ENCODE measurements at regions not wholly inside any gene's neighbourhood (a gene's known extent, or its start where the extent isn't known, plus 50 kb on each side); places are given as distances from the start of the nearest gene placed in this dataset.

DNA sequence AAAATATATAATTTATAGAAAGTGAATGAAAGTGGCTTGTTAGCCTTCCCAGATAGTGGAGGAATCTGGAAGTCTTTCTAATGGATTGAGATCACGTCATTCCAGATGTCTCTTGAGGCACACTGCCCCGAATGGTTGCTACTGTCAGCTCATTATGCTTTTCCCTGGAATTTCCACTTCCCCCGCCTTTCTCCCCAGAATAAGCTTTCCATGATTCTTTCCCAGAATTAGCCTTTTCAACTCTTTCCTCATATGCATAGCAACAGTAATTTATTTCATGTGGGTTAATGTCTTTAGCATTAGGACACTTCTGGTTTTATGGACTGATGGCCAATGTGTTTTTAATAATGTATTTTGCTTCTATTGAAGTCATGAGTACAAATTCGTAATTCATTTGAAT, 81.5 kb downstream of the PALM2AKAP2 start:
- no peaks in the 10 kb centered on the region for H3K9me3 ChIP-seq (ENCODE audit: insufficient read depth, low read depth, low read length)
- no peaks in the 10 kb centered on the region for H3K36me3 ChIP-seq (ENCODE audit: insufficient read depth, low read length)
- no peak overlapping the region for H3K27ac ChIP-seq (ENCODE audit: low read depth, low read length)
- H3K4me1 ChIP-seq (ENCODE audit: insufficient read depth, low read length): 0 out of 2 replicates have a peak, but pooled peaks cover under 1% of the 10 kb centered on the region
- H3K27me3 ChIP-seq (ENCODE audit: insufficient read depth, low read length): no peaks in the 10 kb centered on the region
- no peak overlapping the region for H3K9ac ChIP-seq (ENCODE audit: low read depth, low read length)
- WGBS: 64% methylated on average over 4 of the region's 4 CpGs
- H3K4me3 ChIP-seq (ENCODE audit: low read length): no peak overlapping the region

DNA sequence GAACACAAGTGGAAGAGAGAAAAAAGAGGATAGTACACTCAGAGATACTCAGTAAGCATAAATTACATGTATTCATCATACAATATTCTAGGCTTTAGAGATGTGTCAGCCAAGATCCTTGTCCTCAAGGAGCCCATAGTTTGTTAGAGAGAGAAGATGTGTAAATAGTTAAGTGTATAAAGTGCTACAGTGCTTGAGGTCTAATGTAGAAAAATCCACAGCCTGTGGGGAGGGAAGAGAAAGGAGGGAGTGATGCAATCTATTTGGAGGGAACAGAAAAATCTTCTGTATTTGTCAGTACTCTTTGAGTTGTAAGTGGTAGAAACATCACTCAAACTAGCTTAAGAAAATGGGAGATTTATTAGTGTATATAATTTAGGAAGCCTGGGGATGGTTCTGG, 81.9 kb downstream of the PALM2AKAP2 start:
- H3K9me3 ChIP-seq (ENCODE audit: insufficient read depth, low read depth, low read length): no peaks in the 10 kb centered on the region
- H3K9ac ChIP-seq (ENCODE audit: low read depth, low read length): no peak overlapping the region

DNA sequence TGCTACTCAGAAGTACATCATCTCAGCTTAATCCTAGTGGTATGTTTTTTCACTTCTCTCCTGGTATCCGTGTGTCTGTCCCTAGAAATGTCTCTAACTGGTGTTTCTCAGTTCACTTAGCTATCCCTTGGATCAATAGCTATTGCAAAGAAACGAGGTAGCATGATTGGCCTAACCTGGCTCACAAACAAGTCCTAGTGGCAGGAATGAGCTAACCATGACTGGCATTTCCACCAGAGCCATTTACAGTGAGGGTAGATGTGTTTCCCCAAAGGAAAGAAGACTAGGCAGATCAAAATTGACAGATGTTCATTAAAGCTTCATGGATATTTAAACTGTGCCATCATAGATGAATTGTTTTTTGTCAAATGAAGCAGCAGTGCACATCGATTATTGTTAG, 82.5 kb downstream of the PALM2AKAP2 start:
- no peaks in the 10 kb centered on the region for H3K36me3 ChIP-seq (ENCODE audit: insufficient read depth, low read length)
- no peaks in the 10 kb centered on the region for H3K9me3 ChIP-seq (ENCODE audit: insufficient read depth, low read depth, low read length)
- no peak overlapping the region for H3K4me3 ChIP-seq (ENCODE audit: low read length)
- 91% methylated on average over 3 of the region's 3 CpGs for WGBS
- H3K27me3 ChIP-seq (ENCODE audit: insufficient read depth, low read length): no peaks in the 10 kb centered on the region
- no peaks in the 10 kb centered on the region for H3K4me1 ChIP-seq (ENCODE audit: insufficient read depth, low read length)
- H3K9ac ChIP-seq (ENCODE audit: low read depth, low read length): no peak overlapping the region
- no peak overlapping the region for H3K27ac ChIP-seq (ENCODE audit: low read depth, low read length)

More for the DNA sequence above, 81.9 kb downstream of the PALM2AKAP2 start:
- H3K27me3 ChIP-seq (ENCODE audit: insufficient read depth, low read length): no peaks in the 10 kb centered on the region
- no peaks in the 10 kb centered on the region for H3K36me3 ChIP-seq (ENCODE audit: insufficient read depth, low read length)
- no peak overlapping the region for H3K27ac ChIP-seq (ENCODE audit: low read depth, low read length)
- H3K4me1 ChIP-seq (ENCODE audit: insufficient read depth, low read length): no peaks in the 10 kb centered on the region
- H3K4me3 ChIP-seq (ENCODE audit: low read length): no peak overlapping the region

DNA sequence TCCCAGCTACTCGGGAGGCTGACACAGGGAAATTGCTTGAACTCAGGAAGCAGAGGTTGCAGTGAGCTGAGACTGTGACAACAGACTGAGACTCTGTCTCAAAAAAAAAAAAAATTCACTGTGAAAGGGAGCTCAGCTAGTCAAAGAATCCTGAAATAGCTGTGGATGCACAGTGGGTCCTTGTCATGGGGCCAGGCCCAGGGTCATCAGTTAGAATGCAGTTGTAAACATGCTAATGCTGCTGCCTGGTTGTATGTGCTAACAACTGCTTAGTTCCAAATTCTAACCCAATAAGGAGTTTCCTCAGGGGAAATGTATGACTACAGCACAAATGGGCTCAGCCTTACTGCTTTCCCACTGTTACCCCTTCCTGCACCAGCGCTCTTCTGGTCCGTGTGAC, 84.0 kb downstream of the PALM2AKAP2 start:
- no peak overlapping the region for H3K27ac ChIP-seq (ENCODE audit: low read depth, low read length)
- WGBS: 89% methylated on average over 3 of the region's 3 CpGs
- H3K9ac ChIP-seq (ENCODE audit: low read depth, low read length): no peak overlapping the region
- H3K36me3 ChIP-seq (ENCODE audit: insufficient read depth, low read length): no peaks in the 10 kb centered on the region
- H3K27me3 ChIP-seq (ENCODE audit: insufficient read depth, low read length): no peaks in the 10 kb centered on the region
- no peaks in the 10 kb centered on the region for H3K9me3 ChIP-seq (ENCODE audit: insufficient read depth, low read depth, low read length)
- peaks cover 3% of the 10 kb centered on the region; the same call in 1 of the 2 replicates for H3K4me1 ChIP-seq (ENCODE audit: insufficient read depth, low read length)
- H3K4me3 ChIP-seq (ENCODE audit: low read length): no peak overlapping the region

DNA sequence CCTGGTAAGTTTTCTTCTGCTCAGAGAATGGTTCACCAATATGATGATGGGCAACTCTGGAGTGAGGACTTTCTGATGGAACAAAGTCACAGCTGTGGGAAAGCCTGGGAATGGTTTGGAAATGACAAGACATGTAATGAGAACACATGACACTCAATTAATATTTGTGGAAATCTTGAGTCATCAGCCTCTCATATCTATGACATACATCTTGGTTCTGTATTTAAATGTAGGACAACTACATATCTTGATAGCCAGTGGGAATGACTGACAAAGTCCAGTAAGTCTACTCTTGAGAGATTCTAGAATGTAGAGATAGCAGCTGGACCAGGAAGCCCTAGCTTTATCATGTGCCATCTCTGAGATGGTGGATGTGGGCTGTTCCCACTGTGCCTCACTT, 85.5 kb downstream of the PALM2AKAP2 start:
- H3K9me3 ChIP-seq (ENCODE audit: insufficient read depth, low read depth, low read length): no peaks in the 10 kb centered on the region
- no peaks in the 10 kb centered on the region for H3K27me3 ChIP-seq (ENCODE audit: insufficient read depth, low read length)
- H3K27ac ChIP-seq (ENCODE audit: low read depth, low read length): no peak overlapping the region
- no peaks in the 10 kb centered on the region for H3K36me3 ChIP-seq (ENCODE audit: insufficient read depth, low read length)
- H3K4me3 ChIP-seq (ENCODE audit: low read length): no peak overlapping the region
- H3K9ac ChIP-seq (ENCODE audit: low read depth, low read length): no peak overlapping the region
- peaks cover 3% of the 10 kb centered on the region; the same call in 1 of the 2 replicates for H3K4me1 ChIP-seq (ENCODE audit: insufficient read depth, low read length)

DNA sequence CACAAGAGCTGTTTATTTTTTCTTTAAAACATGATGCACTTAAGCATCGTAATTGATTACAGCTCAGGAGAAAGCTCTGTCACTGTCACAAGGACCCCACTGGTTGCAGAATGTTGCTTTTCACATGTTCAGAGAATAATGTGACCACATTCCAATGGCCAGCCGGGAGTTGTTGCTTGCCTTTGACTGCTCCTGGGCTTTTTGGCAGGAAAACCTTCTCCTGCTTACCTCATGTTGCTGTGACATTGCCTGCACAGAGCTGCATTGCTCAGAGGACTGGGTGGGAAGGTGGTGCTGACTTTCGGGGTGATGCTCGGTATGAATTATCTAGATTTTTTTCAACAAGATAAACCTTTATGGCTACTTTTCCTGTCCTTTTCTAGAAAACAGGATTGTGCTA, 88.2 kb downstream of the PALM2AKAP2 start:
- Histone ChIP-seq H3K9ac (ENCODE audit: low read depth, low read length) (no peak overlapping the region), H3K36me3 (ENCODE audit: insufficient read depth, low read length) (no peaks in the 10 kb centered on the region), H3K9me3 (ENCODE audit: insufficient read depth, low read depth, low read length) (no peaks in the 10 kb centered on the region), H3K4me1 (ENCODE audit: insufficient read depth, low read length) (peaks cover 3% of the 10 kb centered on the region; the same call in 1 of the 2 replicates), H3K4me3 (ENCODE audit: low read length) (no peak overlapping the region), H3K27me3 (ENCODE audit: insufficient read depth, low read length) (no peaks in the 10 kb centered on the region), H3K27ac (ENCODE audit: low read depth, low read length) (no peak overlapping the region)
- WGBS: 83% methylated on average over 4 of the region's 4 CpGs

DNA sequence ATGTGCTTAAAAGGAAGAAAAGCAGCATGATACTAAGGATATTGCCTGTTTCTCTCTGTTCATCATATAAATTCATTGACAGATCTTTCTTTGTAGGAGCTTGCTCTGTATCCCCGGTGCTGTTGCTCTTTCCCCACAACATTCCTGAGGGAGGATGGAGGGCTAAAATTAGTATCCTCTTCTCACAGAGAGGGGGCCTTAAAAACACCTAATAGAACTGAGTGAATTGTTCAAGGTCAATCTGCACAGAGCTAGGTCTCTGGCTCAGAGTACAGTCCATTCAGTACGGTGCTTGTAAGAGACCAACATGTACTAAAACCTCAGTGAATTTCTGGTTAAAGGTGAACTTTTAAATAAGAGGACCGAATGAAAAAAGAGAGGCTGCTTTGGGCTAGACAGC, 88.7 kb downstream of the PALM2AKAP2 start:
- 90% methylated on average over 3 of the region's 3 CpGs for WGBS
- Histone ChIP-seq H3K4me1 (ENCODE audit: insufficient read depth, low read length) (peaks cover 3% of the 10 kb centered on the region; the same call in 1 of the 2 replicates), H3K9me3 (ENCODE audit: insufficient read depth, low read depth, low read length) (no peaks in the 10 kb centered on the region), H3K9ac (ENCODE audit: low read depth, low read length) (no peak overlapping the region), H3K4me3 (ENCODE audit: low read length) (no peak overlapping the region), H3K27me3 (ENCODE audit: insufficient read depth, low read length) (no peaks in the 10 kb centered on the region), H3K36me3 (ENCODE audit: insufficient read depth, low read length) (no peaks in the 10 kb centered on the region), H3K27ac (ENCODE audit: low read depth, low read length) (no peak overlapping the region)

DNA sequence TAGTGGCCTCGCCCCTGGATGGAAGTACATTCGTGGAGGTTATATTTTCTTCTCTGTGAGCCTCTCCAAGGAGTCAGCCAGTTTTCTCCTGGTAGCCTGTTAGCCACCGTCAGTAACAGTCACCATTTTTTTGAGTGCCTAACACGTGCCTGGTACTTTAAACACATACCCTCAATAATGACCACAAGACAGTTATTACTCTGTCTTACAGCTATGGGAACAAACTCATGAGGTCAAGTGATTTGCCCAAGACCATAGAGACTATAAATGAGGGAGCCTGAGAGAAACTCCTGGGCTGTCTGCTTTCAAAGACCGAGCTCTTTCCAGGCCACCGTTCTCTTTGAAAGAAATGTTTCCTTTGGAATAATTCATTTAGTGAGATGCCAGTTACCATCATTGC, 90.4 kb downstream of the PALM2AKAP2 start:
- Histone ChIP-seq H3K36me3 (ENCODE audit: insufficient read depth, low read length) (no peaks in the 10 kb centered on the region), H3K4me1 (ENCODE audit: insufficient read depth, low read length) (peaks cover 3% of the 10 kb centered on the region; the same call in 1 of the 2 replicates), H3K4me3 (ENCODE audit: low read length) (no peak overlapping the region), H3K27ac (ENCODE audit: low read depth, low read length) (no peak overlapping the region), H3K27me3 (ENCODE audit: insufficient read depth, low read length) (no peaks in the 10 kb centered on the region), H3K9ac (ENCODE audit: low read depth, low read length) (no peak overlapping the region), H3K9me3 (ENCODE audit: insufficient read depth, low read depth, low read length) (no peaks in the 10 kb centered on the region)
- 79% methylated on average over 6 of the region's 6 CpGs for WGBS

DNA sequence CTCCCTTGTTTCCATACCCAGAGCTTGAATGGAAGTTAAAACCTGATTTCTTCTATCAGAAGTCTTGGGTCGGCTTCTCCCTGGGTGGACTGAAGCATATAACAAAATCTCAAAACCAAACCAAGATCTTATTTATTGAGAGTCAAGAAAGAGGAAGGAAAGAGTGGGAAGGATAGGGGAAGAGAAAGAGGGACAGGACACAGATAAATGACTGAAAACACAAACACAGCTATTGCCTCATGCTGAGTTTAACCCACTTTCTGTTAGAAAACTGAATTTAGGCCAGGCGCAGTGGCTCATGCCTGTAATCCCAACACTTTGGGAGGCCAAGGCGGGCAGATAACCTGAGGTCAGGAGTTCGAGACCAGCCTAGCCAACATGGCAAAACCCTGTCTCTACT, 92.9 kb downstream of the PALM2AKAP2 start:
- H3K4me3 ChIP-seq (ENCODE audit: low read length): no peak overlapping the region
- no peak overlapping the region for H3K9ac ChIP-seq (ENCODE audit: low read depth, low read length)
- peaks cover 3% of the 10 kb centered on the region; the same call in 1 of the 2 replicates for H3K4me1 ChIP-seq (ENCODE audit: insufficient read depth, low read length)
- H3K9me3 ChIP-seq (ENCODE audit: insufficient read depth, low read depth, low read length): no peaks in the 10 kb centered on the region
- 93% methylated on average over 3 of the region's 4 CpGs for WGBS
- no peak overlapping the region for H3K27ac ChIP-seq (ENCODE audit: low read depth, low read length)
- H3K27me3 ChIP-seq (ENCODE audit: insufficient read depth, low read length): no peaks in the 10 kb centered on the region
- H3K36me3 ChIP-seq (ENCODE audit: insufficient read depth, low read length): no peaks in the 10 kb centered on the region

DNA sequence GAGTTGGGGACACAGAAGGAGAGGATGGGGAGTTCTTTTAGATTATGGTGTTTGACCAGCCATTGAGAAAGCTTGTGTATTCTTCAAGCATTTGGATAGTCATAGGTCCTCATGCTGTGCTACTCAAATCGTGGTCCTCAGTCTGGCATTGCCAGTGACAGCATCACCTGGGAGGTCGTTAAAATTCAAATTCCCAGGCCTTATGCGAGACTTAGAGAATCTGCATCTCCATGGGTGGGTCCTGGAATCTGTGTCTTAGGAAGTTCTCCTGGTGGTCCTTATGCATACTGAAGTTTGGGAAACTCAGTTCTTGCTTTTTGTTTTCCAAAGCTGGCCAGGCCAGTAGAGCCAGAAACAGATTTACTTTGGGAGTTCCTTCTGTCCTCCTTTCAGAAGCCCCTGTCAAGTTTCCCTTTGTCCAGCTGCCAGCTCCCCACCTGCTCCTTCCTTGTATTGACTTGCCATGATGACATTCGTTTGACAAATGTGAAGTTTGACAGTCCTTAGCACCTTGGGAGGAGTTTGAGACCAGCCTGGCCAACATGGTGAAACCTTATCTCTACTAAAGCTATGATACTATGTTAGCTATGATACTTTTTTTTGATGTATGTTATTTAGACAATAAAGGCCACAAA, 95.6 kb downstream of the PALM2AKAP2 start:
- Histone ChIP-seq H3K4me3 (ENCODE audit: low read length) (no peak overlapping the region), H3K27me3 (ENCODE audit: insufficient read depth, low read length) (no peaks in the 10 kb centered on the region), H3K9me3 (ENCODE audit: insufficient read depth, low read depth, low read length) (no peaks in the 10 kb centered on the region), H3K9ac (ENCODE audit: low read depth, low read length) (no peak overlapping the region), H3K36me3 (ENCODE audit: insufficient read depth, low read length) (no peaks in the 10 kb centered on the region), H3K27ac (ENCODE audit: low read depth, low read length) (no peak overlapping the region), H3K4me1 (ENCODE audit: insufficient read depth, low read length) (no peaks in the 10 kb centered on the region)
- WGBS: 76% methylated on average over 4 of the region's 4 CpGs

DNA sequence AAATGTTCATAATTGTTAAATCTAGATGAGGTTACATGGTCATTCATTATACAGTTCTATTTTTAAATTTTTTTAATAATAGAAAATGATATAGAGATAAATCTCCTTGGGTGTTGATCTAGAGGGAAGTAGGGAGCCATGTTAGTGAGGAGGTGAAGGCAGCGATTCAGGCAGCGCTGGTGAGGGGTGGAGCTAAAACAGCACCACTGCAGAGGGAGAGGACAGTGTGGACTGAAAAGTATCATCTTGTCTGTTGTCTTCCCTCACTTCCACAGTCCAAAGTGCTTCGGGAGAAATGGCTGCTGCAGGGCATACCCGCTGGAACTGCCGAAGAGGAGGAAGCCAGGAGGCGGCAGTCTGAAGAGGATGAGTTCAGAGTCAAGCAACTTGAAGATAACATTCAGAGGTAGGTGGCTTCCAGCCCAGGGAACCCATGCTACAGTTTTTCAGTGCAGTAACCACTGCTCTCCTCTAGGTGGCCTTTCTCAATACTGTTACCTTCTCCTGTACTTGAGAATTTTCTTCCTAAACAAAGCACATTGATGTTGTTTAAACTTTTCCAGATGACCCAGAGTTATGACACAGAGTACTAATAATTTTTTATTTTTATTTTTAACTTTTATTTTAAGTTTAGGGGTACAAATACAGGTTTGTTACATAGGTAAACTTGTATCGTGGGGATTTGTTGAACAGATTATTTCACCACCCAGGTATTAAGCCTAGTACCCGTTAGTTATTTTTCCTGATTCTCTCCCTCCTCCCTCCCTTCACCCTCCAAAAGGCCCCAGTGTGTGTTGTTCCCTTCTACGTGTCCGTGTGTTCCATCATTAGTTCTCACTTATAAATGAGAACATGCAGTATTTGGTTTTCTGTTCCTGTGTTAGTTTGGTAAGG, 100.5 kb downstream of the PALM2AKAP2 start:
- Histone ChIP-seq H3K27me3 (ENCODE audit: insufficient read depth, low read length) (no peaks in the 10 kb centered on the region), H3K9me3 (ENCODE audit: insufficient read depth, low read depth, low read length) (no peaks in the 10 kb centered on the region), H3K9ac (ENCODE audit: low read depth, low read length) (no peak overlapping the region), H3K27ac (ENCODE audit: low read depth, low read length) (no peak overlapping the region), H3K36me3 (ENCODE audit: insufficient read depth, low read length) (no peaks in the 10 kb centered on the region), H3K4me3 (ENCODE audit: low read length) (no peak overlapping the region), H3K4me1 (ENCODE audit: insufficient read depth, low read length) (no peaks in the 10 kb centered on the region)
- WGBS: 68% methylated on average over 10 of the region's 10 CpGs
